PFSK-1 (cell line): ENCODE measurements at regions not wholly inside any gene's neighbourhood (a gene's known extent, or its start where the extent isn't known, plus 50 kb on each side); places are given as distances from the start of the nearest gene placed in this dataset.

Experiments used
- REST ChIP-seq, 2 experiments: IDR thresholded peaks; 2 replicates each; pipeline versions ENCODE4 v1.6.1 to v1.8.0; 2011 to 2012; ENCODE audit warnings: low read depth in 2 of 2, low read length in 2 of 2, control low read depth in 1 of 2, inconsistent platforms in 1 of 2, mild to moderate bottlenecking in 1 of 2, moderate library complexity in 1 of 2; ENCODE audit not compliant: insufficient read depth in 1 of 2
- SIN3A ChIP-seq: IDR thresholded peaks from 2 replicates; pipeline ENCODE4 v1.6.1; 2012; ENCODE audit warnings: mild to moderate bottlenecking, low read length, moderate library complexity, borderline replicate concordance; ENCODE audit not compliant: insufficient read depth

- TF ChIP-seq REST (IDR thresholded peaks at IDR 0.05; ENCODE audit: insufficient read depth in 1 of 2, low read depth in 2 of 2, low read length in 2 of 2) (no peak), SIN3A (no peak)
These were observed 933.5 kb downstream of the VRK1 start for GRCh38 chr14:97730706-97731105.
